PC-3 (cell line): ENCODE measurements at regions not wholly inside any gene's neighbourhood (a gene's known extent, or its start where the extent isn't known, plus 50 kb on each side); places are given as distances from the start of the nearest gene placed in this dataset.

Experiments
- CTCF ChIP-seq: fragments of 300-600 bp; sonication (generic); conservative IDR thresholded peaks from 2 replicates; pipeline ENCODE4 v1.5.1; 2017; ENCODE audit warnings: antibody characterized with exemption, low read depth, mild to moderate bottlenecking, low read length
- EZH2phosphoT487 ChIP-seq: fragments of 300-600 bp; sonication (generic); IDR thresholded peaks from 2 replicates; pipeline ENCODE4 v1.6.1; 2018; ENCODE audit warnings: mild to moderate bottlenecking, antibody characterized with exemption, low read length, borderline replicate concordance

DNA sequence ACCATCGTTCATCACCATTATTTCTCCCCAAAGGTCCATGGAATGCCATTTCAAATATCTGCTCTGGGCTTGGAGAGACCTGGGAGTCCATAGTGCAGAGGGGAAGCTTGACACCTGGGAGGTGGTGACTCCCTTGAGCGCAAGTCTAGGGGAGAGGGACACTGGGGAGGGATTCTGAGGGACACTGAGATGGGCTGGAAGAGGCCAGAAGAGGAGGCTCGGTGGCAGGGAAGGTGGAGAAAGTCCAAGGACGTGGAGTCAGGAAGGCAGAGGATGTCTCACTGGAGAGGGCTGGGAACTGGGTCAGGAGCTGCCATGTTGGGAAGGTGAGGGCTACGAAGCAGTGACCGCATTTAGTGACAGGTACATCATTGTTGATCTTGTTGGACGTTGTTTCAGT is 160.3 kb upstream of the MVB12B start:
- TF ChIP-seq EZH2phosphoT487 (no peak), CTCF (no peak)
